D341Med (cell line): ENCODE measurements at regions not wholly inside any gene's neighbourhood (a gene's known extent, or its start where the extent isn't known, plus 50 kb on each side); places are given as distances from the start of the nearest gene placed in this dataset.
"Not testable (repeated sequence)": the region's sequence is repeated elsewhere in the genome, so short reads cannot be mapped to it uniquely, and the experiment has no call there.

Experiments used
- DNase-seq: peaks from one replicate; pipeline ENCODE4 v3.0.0; 2012; ENCODE audit warnings: low spot score

DNA sequence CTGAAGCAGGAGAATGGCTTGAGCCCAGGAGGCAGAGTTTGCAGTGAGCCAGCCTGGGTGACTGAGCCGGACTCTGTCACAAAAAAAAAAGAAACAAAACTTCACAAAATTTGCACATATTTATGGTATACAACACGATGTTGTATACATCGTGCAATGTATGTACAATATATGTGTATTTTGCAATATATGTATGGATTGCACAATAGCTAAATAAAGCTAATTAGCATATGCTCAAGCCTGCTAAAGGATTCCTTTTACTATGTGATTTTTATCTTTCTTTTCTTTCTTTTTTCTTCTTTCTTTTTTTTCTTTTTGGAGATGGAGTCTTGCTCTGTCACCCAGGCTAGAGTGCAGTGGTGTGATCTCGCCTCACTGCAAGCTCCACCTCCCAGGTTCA, 368.0 kb upstream of the FAM98A start:
- no peak for DNase-seq

DNA sequence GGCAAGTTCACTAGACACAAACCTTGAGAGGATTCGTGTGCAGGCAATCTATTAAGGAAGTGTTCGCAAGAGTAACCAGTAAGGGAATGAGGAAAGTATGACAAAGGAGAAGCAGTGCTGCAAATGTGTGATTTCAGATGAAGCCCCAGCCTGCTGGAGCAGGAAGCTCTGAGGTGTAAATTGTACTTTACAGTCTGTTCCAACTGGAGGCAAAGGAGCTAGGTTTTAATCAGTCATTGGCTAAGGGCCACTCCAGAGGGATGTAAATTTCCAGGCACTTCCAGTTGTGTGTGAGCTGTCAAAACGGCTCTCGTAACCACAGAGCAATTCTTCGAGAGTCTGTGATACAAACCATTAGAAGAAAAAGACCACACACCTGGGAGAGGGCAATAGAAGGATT, 359.5 kb upstream of the FAM98A start:
- DNase-seq, result no peak

DNA sequence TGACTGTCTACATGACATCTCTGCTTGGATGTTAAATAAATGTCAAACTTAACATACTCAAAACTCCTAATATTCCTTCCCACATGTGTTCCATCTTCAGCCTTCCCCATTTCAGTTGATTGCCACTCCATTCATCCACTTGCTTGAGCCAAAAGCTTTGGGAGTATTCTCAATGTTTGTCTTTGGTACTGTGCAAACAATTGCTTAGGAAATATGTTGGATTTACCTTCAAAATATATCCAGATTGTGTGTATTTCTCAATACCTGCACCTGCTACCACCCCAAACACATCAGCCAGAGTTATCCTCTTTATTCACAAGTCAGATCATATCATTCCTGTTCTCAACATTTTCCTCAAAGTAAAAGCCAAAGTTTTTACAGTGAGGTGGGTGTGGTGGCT, 350.3 kb upstream of the FAM98A start:
- no peak for DNase-seq

DNA sequence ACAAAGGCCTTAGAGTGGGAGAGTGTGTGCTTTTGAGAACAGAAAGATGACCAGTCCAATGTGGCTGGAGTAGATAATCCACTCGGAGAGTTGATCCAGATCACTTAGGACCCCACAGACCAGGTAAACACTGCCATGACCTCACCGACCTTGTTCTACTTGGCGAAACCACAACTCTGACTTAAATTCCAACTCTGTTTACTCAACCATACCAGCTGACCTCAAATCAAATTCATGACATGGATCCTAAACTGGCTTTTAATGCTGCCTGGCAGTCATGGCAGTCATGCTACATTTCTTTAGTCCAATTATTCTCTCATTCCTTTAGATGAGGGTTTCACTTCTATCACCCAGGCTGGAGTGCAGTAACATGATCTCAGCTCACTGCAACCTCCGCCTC, 347.1 kb upstream of the FAM98A start:
- no peak for DNase-seq

DNA sequence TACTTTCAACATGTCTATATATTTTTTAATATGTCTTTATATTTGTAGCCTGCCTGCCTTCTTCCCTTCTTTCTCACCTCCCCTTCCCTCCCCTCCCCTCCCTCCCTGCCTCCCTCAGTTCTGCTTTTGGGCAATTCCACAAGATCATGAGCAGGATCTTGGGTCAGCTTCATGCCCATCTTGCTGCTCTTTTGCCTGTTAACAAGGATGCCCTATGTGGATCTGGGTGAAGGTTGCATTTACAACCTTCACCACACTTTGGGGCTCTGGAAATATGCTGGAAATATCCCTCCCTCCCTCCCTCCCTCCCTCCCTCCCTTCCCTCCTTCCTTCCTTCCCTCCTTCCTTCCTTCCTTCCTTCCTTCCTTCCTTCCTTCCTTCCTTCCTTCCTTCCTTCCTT, 334.1 kb upstream of the FAM98A start:
- no peak for DNase-seq

DNA sequence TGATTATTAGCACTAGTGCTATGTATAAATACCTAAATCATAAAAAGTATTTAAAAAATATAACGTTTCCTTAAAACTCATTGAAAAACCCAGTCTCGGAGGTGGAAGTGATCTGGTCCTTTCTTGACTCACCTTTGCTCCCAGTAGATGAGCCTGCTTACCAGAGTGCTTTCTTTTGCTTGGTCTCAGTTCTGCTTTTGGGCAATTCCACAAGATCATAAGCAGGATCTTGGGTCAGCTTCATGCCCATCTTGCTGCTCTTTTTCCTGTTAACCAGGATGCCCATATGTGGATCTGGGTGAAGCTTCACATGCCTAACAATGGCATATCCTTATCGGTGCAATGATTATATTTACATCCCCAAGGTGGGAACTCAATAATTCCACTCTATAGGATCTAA, 332.1 kb upstream of the FAM98A start:
- no peak for DNase-seq

DNA sequence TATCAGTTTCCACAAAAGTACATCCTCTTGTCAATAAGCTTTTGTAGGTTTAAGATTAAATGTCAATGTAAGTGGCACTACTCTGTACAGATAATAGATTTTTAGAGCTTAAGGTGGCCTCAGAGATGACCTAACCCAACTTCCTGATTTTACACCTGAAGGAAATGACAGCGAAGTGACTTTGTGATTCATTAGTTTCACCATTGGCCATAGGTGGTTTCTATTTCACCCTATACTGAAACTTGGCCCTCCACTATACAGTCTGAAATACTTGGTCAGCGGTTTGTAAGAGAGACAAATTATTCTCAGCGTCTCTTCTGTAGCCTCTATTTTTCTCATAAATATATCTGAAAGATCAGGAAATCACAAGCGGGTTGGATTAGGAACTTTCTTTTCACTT, 330.4 kb upstream of the FAM98A start:
- DNase-seq, result no peak

DNA sequence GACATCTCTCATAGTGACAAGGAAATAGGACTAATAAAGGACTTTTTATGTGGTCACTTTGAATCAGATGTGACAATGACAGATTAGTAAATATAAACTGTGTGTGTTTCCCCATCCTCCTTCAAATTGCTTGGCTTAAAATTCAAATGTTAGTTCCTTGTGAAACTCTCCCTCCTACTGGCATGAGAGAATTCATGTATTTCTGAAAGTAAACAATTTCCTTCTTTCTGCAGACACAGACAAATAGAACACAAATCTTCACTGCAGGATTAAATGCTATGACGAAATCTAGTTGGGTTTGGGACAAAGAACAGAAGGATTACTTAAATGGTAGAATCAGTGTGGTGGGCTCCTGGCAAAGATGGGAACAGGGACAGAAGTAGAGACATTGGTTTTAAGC, 328.7 kb upstream of the FAM98A start:
- no peak for DNase-seq

DNA sequence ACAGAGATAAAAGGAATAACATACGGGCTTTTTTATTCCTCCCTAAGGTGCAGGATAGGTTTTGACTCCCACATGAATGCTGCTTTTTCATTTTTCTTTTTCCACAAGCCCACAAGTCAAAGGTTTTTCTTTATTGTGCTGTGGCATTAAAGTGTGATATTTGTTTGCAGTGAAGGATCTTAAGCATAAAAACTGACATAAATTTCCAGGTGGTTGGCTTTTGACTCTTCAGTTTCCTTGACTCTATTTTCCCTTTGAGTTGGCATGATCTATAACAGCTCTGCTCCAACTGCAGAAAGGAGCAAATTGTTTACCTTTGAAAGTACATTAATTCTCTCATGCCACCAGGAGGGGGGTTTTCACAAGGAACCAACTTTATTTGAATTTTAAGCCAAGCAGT, 326.2 kb upstream of the FAM98A start:
- DNase-seq, result no peak

DNA sequence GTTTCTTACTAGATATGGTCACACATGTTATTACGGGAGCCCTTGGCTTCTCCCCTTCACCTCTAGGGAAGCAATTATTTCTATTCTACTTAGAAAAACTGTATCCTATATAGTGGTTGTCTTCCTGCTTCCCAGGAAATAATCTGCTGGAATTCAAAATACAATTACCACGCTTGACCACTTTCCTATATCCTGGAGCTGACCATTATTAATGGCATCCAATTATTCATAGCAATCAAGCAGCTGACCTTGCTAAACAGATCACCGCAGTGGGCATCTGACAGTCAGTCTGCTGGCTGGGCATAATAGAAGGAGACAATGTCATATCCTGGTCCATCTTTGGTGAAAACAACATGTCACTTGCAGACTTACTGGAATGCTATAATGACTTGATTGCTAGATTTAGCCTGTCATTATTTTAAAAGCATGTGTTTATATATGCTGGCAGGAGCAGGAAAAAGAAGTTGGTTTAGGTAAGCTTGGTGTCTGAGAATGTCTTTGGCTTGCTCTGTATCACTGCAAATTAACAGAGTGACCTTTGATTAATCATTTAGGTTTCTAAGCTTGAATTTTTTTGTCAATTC, 325.6 kb upstream of the FAM98A start:
- no peak for DNase-seq

DNA sequence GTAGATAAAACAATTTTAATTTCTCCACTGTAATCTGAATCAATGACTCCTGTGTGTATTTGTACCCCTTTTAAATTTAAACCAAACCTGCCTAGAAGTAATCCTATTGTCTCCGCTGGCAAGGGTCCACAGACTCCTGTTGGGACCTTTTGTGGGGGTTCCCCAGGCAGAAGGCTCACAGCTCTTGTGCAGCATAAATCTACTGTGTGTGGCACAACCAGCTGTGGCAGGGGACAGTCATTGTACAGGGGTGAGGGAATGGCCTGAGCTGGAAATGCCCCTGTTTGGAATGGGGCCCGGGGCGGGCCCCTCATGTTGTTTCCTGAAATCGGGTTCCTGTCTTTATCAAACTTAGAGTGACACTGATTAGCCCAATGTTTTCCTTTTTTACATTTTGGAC, 318.2 kb upstream of the FAM98A start:
- DNase-seq, result no peak

DNA sequence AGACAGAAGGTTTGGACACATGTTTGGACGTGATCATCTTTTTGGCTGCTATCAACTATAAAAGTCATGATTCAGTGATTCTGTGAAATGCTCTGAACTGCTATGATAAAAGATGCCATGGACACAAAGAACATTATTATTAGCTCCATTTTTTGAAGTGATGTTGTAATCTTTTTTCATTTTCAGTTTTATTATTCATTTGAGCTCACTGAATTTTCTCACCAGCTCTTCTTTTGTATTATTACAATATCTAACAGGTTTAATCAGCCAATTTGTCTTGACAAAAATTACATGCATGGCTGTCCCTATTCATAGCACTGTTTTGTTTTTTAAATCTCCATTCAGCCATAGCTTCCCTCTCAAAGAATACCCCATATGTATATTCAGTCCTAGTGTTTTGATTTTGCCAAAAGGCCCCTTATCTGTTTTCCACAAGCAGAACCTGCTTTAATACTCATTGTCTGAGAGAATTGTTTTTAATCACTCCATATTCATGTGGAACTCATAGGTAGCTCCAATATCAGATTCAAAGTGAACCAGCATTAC, 314.0 kb upstream of the FAM98A start:
- DNase-seq, result no peak

DNA sequence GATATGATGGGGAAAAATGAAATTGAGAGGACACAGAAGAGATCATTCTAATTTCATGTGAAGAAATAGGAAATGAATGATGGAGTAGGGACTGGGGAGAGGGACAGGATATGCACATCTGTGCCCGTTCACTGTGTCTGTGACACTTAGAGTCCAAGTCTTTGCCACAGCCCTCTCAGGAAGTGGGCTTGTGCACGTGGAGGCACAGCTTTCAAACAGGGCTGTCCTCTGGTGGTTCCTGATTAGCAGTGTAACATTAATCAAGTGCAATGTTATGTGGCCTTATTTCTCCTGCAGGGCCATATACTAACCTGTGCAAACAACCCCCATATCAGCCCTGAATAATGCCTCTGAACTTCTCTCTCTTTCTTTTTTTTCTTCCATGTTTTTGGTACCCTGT, 312.2 kb upstream of the FAM98A start:
- DNase-seq, result no peak

DNA sequence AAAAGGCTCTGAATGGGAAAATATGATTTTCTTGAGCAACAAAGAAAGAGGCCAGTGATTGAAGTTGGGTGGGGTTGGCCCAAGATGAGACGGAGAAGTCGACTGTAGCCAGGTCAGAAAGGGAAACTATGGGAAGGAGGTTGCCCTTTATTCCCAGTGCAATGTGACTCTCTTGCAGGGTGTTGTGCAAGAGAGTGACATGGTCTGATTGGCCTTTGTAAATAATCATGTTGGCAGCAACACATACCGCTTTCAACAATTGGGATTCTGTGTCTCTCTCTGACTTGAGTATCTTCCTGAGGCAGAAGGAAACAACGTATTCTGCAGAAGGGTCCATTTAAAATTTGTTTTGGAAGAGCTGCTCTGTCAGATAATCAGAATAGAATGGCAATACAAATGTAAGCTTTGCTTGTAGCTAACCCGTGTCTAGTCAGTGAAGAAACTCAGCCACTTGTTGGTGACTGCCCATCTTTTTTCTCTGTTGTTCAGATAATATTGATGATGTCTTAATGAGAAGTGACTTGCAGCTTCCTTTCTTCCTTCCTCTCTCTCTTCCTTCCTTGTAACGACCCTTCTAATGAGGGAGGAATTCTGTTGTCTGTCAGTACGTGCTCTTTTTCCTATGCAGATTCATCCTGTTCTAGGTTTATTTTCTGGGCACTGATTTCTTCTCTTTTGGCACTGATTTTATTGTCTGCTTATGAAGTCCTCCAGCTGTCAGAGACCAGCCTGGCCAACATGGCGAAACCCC, 311.0 kb upstream of the FAM98A start:
- no peak for DNase-seq

DNA sequence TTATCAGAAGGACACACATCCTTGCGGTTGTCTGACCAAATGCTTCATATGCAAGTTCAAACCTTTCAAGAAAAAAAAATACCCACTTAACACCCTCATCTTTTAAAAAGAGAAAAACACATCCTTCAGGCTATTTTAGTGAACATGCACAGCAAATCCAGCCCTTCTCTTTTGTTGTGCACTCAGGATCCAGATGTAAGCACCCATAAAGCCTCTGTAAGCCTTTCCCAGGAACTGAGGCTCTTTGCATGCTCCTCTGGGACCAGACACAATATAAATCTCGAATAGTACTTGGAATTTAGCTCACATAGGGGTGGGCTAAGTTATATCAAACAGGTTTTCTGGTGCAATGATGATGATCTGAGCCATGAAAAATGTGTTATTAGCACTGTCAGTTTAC, 308.8 kb upstream of the FAM98A start:
- no peak for DNase-seq

DNA sequence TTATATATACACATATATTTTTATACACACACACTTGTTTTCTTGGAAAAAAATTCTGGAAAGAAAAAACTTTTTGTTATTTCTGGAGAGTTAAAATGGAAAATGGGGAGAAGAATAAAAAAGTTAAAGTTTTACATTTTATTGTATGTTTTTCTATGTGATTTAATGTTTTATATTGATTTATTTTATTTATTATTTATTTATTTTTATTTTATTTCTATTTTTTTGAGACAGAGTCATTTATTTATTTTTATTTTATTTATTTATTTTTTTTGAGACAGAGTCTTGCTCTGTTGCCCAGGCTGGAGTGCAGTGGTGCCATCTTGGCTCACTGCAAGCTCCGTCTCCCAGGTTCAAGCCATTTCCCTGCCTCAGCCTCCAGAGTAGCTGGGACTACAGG, 307.0 kb upstream of the FAM98A start:
- DNase-seq, result not testable (repeated sequence)

DNA sequence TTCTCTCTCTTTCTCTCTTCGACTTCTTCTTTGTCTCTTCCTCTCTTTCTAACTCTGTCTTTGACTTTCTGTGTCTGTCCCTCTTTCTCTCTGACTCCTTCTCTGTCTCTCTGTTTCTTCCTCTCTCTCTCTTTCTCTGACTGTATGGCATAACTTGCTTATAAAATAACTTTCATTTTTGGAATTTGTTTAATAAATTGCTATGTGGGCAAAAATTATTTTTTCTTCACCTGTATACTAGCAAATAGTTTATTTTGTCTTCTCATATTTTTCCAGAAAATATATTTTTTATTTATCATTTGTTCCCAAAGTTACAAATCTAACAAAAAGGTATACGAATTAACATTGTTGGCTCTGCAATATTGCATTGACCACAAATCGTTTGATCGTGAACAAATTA, 305.7 kb upstream of the FAM98A start:
- no peak for DNase-seq

DNA sequence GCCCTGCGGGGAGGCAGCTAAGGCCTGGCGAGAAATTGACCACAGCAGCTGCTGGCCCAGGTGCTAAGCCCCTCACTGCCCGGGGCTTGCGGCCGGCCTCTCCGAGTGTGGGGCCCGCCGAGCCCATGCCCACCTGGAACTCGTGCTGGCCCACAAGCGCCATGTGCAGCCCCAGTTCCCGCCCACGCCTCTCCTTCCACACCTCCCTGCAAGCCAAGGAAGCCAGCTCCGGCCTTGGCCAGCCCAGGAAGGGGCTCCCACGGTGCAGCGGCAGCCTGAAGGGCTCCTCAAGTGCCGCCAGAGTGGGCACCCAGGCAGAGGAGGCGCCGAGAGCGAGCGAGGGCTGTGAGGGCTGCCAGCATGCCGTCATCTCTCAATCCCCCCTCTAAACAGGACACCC, 304.6 kb upstream of the FAM98A start:
- DNase-seq, result no peak

DNA sequence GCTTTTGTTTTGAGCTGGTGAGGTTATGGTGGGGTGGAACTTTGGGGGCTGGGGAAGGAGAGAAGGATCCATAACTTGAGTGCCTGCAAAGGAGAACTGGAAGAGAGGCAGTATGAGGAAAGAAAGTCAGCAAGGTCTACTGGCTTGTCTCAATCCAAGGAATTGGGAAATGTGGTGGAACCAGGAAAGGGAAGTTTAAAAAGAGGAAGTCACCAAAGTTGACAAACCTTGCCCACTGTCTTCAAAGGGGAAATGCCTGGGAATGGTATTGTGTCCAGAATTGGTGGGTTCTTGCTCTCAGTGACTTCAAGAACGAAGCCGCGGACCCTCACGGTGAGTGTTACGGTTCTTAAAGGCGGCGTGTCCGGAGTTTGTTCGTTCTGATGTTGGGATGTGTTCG, 304.1 kb upstream of the FAM98A start:
- DNase-seq, result no peak

DNA sequence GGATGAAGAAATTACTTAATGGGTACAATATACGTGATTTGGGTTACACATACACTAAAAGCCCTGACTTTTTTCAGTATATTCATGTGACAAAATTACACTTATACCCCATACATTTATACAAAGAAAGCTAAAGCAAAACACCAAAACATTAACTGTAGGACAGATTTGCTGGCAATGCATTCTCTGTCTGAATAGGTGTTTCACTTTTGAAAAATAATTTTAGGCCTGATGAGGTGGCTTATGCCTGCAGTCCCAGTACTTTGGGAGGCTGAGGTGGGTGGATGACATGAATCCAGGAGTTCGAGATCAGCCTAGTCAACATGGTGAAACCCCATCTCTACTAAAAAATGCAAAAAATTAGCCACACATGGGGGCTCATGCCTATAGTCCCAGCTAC, 301.5 kb upstream of the FAM98A start:
- DNase-seq, result no peak

DNA sequence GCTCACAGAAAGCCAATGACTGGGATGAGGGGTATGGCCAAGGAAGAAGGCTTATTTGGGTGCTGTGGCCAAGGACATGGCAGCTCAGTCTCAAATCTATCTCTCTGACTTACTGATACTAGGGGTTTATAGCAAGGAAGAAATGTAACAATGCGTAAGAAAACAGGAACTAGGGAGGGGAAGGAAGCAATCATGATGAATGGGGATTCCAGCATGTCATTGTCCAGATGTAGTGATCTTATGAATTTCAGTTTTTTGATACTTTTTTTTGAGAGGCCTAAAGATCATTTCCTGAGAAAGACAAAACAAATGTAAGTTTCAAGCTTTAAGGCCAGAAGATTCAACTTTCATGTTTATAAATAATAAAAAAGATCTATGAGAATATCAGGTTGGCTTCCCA, 298.6 kb upstream of the FAM98A start:
- no peak for DNase-seq

DNA sequence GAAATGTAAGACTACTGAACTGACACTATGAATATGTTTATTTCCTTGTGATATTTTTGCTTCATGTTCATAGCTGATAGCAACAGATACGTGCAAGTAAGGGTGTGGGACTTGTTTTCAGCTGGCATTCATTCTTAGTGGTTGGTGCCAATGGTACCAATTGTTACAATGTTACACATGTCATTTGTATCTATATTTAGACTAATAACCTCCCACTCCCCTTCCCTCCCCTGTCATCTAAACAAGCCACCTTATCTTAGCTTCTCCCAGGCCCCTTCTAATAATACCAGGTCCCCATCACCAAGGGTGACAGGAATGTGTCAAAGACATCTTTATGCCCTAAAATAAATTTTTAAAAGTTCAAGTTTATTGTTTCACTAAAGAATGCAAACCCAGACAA, 294.7 kb upstream of the FAM98A start:
- no peak for DNase-seq

DNA sequence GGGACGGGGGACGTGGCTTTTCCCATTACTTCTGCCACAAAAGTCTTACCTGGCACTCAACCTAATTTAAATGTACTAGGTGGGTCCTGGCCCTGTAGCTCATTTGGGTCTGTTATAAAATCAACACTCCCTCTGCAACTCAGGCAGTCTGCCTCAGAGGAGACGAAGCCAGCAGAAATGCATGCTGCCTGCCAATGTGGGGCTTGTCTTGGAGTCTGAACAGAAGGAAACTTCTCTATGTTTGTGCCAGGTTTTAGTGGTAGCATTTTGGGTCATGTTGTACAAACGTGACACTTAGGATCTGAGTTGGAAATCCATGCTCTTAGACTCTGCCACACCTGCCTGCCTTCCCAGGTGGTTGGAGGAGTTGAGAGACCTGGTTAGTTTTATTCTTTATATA, 292.5 kb upstream of the FAM98A start:
- no peak for DNase-seq

DNA sequence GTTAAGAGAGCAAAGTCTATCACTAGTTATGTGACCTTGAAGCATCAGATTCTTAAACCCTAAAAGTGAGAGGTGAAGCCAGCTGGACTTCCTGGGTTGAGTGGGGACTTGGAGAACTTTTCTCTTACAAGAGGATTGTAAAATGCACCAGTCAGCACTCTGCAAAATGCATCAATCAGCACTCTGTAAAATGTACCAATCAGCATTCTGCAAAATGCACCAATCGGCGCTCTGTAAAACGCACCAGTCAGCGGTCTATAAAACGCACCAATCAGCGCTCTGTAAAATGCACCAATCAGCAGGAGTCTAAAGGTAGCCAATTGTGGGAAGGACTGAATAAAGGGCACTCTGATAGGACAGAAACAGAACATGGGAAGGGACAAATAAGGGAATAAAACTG, 291.6 kb upstream of the FAM98A start:
- DNase-seq, result no peak
